GM19035 (cell line): ENCODE measurements at regions not wholly inside any gene's neighbourhood (a gene's known extent, or its start where the extent isn't known, plus 50 kb on each side); places are given as distances from the start of the nearest gene placed in this dataset.
"Not testable (repeated sequence)": the region's sequence is repeated elsewhere in the genome, so short reads cannot be mapped to it uniquely, and the experiment has no call there.

Source experiments
- ATAC-seq: cut with Tn5 transposase; IDR thresholded peaks from one replicate; pipeline ENCODE4 v1.9.1; 2021; ENCODE audit not compliant: unreplicated experiment

DNA sequence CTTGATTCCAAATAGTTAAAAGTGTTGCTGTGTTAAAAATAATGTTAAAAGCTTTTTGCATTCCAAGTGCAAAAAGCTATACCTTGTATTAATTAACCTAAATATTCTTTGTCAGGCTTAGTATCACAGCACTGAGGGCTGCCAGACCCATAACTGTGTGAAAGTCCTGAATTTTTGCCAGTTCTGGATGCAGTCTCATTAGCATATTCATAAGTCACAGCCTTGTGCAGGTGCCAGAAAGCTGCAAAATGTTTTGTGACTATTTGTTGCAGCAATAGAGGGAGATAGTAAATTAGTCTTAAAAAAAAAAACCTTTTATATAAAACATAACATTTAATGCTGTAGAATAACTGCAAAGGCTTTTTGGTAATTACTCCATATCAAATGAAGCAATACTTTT is 56.6 kb downstream of the SLITRK1 start:
- no peak for ATAC-seq

DNA sequence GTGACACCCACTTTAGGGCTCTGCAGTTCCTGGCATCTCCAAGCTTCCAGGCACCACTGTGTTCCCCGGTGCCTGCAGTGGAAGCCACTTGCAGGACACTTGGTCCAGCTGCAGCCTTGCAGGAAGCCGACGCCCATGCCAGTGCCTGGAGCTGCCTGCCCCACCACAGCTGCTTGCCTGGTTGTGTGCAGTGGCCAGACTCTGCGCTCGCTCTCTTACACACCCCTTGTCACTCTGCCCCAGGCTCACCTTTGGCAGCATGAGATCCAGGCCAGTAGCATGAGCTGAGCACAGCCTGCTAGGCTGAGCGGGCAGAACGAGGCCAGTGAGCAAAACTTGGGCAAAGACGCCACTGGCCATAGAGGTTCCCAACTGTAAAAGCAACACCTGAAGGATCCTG is 57.7 kb downstream of the SLITRK1 start:
- no peak for ATAC-seq

- no peak for ATAC-seq
Measured at GRCh38 chr13:83824120-83824519, 58.2 kb downstream of the SLITRK1 start.

- ATAC-seq = no peak
Measured at GRCh38 chr13:83819611-83820010, 62.7 kb downstream of the SLITRK1 start.

DNA sequence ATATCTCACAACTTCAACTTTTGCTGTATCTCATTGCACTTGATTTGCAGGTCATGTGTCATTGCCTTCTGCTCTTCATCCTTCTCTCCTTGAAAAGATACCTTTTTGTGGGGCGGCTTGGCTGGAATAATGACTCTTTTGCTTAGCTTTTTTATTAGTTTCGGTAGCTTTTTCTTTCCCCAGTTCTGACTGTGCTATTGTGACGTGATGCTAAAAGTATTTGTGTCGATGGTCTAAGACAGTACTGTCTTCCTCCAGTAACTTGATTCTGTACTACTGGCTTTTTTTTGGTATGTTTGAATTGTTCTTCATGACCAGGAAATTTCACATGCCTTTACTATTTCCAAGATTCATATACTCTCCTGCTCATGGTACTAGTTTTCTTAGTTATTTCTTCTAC is 63.1 kb downstream of the SLITRK1 start:
- ATAC-seq = no peak

DNA sequence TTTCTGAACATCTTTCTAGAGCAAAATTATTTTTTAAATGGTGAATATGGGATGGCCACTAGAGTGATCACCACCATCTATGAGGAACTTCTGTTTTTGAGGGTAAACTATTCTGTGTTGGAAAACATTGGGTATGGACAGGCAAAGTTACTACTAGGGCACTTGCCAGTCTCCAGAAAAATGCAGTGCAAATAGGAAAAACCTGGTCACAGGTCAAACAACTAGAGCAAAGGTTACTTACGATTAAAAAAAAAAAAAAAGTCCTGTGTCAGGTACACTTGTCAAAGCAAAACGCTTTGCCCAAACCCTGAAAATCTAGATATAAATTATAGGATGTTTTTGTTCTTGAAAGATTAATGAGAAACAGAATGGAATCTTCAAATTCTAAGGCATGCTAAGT is 66.2 kb downstream of the SLITRK1 start:
- ATAC-seq = no peak

DNA sequence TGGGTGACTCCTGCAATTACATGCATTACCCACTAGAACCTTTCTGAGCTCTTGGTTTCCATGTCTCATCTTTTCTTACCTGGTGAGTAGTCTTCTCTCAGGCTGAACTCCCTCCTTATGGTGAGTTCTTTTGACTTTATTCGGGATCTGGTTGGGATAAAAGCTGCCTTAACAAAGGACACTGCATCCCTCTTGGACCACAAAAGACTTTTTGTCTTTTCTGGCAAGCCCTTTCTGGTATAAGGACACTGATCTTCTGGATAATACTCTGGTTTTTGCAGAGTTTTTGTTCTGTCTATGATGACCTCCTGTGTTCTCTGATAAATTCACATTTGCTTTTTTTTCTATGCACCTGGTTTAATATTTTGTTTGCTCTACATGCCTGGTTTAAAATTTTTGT is 66.7 kb downstream of the SLITRK1 start:
- ATAC-seq = no peak

DNA sequence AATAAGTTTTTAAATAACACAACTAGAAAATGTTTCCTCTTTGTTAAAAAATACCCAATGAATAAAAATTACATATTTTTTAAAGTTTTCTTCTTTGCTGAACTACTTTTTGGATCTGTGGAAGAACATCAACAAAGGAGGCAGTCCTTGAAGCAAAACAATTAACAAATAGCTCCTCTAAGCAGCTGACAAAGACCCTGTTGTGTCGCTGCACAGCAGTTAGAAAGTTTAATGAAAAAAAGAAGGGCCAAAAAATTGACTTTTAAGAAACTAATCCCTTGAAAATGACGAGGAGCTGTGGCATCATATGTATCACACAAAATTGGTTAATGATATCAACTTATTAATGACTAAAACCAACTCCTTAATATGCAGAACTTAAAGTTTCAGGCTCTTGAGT is 72.1 kb downstream of the SLITRK1 start:
- ATAC-seq = no peak

DNA sequence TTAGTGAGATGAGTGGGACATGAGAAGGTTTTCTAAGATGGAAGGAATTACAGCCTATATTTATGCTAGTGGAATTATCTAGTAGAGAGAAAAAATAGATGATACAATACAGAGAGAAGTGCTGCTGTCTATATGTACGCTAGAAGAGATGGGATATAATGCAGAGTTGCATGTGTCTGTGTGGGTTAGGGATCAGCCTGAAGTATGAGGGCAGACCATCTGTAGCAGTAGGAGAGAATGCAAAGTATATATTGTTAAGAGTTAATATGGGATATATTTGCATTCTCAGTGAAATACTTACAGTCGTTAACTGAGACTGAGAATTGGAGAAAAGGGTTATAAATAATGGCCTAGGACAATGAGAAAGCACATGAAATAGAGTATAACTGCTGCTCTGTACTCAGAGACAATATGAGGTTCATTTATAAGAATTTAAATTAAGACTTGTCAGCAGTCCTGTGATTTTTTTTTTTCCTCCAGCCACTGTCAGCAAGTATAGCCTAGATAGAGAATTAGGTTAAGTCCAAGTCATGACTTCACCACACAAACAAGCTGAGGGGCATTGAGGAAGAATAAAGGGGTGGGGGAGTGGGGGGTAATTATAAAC is 77.8 kb downstream of the SLITRK1 start:
- no peak for ATAC-seq

- no peak for ATAC-seq
Measured at GRCh38 chr13:83798731-83799130, 83.5 kb downstream of the SLITRK1 start.

DNA sequence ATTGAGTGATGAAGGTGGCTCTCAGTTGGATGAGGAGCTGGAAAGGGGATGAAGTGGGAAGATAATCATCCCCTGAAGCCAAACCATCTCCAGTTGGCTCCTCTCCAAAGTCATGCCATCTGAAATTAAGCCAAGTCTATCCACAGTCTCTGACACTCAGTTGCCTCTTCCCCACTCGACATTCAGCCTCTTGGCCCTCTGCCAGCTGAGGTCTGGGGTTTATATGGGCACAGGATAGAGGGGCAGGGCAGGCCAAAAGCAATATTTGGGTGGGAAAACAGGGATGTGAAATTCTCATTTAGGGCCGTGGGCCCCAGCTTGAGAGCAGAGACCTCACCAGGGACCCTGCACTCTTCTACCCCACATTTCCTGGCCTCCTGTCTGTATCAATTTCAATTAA is 85.9 kb downstream of the SLITRK1 start:
- ATAC-seq = no peak

DNA sequence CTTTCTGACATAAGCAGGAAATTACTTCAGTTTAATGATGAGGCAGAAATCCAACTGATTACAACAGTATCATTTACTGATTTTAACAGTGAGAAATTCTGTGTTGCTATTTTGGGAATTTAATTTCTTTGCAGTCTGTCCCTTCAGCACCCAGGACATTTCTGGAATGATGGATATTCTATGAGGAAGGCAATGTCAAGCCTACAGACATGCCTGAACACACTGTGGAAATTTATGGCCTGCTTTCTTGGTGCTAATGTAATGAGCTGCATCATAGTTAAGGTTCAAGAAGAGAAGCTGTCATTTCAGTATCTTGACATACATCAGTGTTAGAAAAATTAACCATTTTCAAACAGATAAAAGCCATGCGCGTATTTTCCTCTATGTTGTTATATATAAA is 87.7 kb downstream of the SLITRK1 start:
- no peak for ATAC-seq

DNA sequence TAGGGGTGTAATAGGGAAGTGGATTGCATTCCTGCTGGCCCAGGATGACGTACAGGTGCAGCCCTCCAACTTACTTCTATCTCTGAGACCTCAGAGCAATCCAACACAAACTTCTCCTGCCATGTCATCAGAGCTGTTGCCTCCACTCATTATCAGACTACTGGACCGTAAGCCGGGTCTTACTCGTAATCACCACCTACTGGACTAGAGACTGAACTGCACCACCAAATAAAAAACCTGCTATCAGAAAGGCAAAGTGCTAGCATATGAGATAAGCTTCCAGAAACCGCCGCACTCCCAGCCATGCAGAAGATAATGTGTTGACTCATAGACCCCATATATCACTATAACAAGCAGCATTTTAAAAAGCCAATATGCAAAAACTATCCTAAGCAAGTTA is 102.0 kb downstream of the SLITRK1 start:
- ATAC-seq = no peak

DNA sequence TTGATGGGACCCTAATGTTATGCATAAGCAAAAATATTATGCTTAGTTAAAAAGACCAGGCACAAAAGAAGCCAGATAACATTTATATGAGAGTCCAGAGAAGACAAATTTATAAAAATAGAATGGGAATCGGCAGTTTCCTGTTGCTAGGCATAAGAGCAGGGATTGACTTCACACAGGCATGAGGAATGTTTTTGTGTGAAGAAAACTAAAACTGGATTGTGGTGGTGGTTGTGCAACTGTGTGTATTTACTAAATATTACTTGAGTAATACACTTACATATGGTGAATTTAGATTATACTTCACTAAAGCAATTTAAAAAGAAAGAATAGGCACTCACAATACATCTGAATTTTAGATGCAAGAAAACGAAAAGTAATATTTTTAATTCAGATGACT is 108.3 kb downstream of the SLITRK1 start:
- ATAC-seq = no peak

GRCh38 chr13:83765796-83766195 is 116.5 kb downstream of the SLITRK1 start:
- ATAC-seq = no peak

DNA sequence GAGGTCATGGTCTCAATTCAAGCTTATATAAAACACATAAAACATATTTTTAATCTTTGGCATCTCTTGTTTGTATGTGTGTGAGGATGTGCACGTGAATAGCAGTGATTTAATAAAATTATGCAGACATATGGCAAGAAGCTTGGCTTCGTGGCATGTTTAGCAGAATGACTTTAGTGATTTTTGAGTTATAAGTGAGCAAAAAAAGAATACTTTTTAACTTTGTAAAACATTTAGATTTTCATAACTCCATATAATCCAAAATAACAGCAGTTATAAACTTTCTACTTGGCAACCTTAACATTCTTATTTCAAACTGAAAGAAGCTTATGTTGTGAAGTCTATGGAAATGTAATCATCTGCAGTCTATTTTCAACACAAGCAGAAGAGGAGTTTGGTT is 120.6 kb downstream of the SLITRK1 start:
- no peak for ATAC-seq

- ATAC-seq = not testable (repeated sequence)
Measured at GRCh38 chr13:83755210-83755609, 127.1 kb downstream of the SLITRK1 start.

DNA sequence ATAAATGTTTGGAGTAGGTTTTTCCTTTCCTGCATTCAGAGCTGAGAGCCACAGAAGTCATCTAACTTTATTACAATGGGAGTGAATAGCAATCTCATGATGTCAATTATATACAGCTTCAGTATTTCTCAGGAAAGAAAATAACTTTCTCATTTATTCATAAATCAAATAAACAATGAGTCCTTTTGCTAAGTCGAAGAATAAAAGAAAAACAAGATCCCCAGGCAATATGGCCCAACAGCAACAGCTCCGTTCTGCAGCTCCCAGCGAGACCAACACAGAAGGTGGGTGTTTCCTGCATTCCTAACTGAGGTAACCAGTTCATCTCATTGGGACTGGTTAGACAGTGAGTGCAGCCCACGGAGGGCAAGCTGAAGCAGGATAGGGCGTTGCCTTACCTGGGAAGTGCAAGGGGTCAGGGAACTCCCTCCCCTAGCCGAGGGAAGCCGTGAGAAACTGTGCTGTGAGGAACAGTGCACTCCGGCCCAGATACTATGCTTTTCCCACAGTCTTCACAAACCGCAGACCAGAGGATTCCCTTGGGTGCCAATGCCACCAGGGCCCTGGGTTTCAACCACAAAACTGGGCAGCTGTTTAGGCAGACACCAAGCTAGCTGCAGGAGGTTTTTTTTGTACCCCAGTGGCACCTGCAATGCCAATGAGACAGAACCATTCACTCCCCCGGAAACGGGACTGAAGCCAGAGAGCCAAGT is 128.2 kb downstream of the SLITRK1 start:
- no peak for ATAC-seq

GRCh38 chr13:83752141-83752540 is 130.1 kb downstream of the SLITRK1 start:
- ATAC-seq = no peak

DNA sequence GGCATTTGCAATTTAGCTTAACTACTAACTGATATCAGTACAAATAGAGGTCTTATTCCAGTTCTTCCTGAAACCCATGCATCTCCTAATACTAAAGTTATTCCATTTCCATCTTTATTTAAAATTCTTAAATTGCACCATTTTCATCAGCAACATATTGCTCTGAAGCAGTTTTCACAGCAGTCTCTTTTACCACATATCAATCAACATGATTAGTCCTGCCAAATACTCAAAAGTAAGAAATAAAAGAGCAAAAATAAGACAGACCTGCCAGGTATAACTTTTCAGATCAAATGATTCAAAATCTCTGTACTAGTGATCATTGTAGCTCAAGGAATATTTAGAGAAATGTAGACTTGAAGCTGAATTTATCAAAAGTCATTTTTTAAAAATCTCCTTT is 141.7 kb downstream of the SLITRK1 start:
- no peak for ATAC-seq

DNA sequence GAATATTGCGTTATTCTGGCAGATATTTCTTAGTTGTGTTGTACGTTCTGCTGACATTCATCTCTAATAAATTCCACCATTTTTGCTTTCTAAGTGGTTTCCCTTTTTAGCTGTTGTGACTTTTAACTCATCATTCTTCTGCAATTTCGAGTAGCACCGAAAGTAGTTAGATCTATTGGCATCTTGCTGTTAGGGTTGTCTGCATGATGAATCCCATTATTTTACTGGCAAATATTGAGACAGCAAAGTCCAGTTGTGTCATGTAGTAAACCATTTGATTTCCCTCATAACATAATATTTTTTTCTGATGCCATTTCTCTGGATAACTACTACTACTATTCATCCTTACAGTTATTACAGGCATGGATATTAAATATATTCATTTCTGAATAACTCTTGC is 143.9 kb downstream of the SLITRK1 start:
- no peak for ATAC-seq

GRCh38 chr13:83733293-83733692 is 149.0 kb downstream of the SLITRK1 start:
- ATAC-seq = no peak

DNA sequence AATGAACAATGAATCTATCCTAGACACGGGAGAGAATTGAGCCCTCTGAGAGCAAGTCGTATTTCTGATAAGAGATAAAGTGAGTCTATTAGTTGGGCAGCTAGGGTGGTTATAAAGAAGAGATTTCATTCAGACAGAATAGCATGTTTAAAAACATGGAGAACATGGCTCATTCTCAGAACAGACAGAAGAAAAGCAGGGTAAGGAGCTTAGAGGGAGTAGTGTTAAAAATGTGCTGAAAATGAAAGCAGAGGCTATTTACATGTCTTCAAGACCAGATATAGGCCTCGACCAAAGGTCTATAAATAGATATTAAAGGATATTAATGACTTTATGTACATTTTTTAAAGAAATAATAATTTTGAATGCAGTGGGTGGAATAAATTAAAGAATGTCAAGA is 149.5 kb downstream of the SLITRK1 start:
- ATAC-seq = no peak
